NCI-H774 (cell line): ENCODE measurements at regions not wholly inside any gene's neighbourhood (a gene's known extent, or its start where the extent isn't known, plus 50 kb on each side); places are given as distances from the start of the nearest gene placed in this dataset.

Source experiments
- DNase-seq: peaks from one replicate; lab custom pipeline; 2025; lab: John Stamatoyannopoulos, UW

GRCh38 chr14:53464376-53464775 lies 311.3 kb upstream of the DDHD1 start:
- no peak for DNase-seq

DNA sequence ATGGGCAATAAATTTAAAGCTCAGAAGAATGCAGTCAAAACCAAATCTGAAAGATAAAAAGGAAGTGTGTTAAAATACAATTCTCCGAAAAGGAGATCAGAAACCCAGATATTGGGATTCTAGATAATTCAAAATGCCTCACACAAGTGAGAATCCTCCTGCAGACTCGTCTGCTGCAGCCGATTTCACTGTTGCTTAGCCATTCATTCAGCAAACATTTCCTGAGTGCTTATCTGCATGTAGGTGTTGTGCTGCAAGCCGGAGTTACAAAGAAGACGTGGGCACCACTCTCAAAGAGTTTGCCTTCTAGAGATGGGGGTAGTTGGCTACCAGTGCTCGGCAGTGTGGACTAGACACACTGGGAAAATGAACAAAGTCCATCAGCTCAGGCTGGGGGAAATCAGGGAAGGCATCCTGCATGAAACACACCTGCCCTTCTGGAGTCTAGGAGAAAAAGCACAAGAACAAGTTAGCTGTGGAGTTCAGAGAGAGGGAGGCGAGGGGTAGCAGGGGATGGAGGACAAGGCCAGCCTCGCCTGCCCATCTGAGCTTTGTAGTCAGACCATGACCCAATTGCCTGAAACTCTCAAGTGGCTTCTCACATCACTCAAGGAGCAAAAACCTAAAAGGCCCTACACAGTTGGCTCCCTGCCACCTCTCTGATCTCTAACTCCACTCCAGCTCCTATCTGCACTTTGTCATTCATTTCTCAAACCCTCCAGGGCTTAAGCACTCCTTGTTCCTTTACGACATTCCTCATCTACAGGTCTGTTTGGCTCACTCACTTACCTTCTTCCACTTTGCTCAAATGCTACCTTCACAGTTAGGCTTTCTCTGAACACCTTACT lies 310.0 kb upstream of the DDHD1 start:
- no peak for DNase-seq

GRCh38 chr14:53461858-53462257 lies 308.7 kb upstream of the DDHD1 start:
- DNase-seq, result no peak

DNA sequence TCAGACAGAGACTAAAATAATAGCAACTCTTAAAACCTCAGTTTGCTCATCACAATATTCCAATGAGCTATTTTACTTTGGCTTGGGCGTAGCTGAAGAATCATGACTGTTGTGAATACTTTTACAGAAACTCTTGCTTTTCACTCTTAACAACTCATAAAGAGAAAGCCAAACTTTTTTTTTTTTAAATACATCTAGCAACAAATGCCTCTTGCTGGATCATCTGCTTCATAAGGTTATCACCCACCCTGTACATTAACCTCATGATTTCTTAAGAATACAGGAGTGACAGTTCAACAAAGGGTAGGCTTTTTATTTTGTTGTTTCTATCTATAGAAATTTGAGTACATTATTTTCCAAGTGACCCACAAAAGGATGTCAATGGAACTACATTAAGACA lies 307.4 kb upstream of the DDHD1 start:
- no peak for DNase-seq

DNA sequence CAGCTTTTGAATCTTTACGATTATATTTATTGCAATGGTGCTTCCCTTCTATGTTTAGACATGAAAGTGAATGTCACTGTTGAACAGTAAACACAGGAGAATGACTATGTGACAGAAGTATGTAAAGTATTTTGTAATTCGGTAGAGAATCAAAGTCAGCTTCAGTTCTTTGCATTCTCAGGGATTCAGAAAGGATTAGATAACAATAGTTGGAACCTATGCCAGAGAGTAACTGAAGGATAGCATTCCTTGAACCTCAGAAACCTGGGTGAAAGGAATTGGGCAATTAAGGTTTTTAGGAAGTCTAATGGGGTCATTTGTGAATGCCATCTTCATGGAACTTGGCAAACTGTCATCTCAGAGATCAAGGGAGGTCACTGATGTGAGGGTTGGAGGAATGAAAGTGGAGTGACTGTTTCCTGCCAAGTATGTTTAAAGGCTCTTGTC lies 305.3 kb upstream of the DDHD1 start:
- no peak for DNase-seq

- DNase-seq, result no peak
Measured at GRCh38 chr14:53456931-53457330, 303.8 kb upstream of the DDHD1 start.

GRCh38 chr14:53452005-53452673 lies 299.0 kb upstream of the DDHD1 start:
- DNase-seq, result no peak

DNA sequence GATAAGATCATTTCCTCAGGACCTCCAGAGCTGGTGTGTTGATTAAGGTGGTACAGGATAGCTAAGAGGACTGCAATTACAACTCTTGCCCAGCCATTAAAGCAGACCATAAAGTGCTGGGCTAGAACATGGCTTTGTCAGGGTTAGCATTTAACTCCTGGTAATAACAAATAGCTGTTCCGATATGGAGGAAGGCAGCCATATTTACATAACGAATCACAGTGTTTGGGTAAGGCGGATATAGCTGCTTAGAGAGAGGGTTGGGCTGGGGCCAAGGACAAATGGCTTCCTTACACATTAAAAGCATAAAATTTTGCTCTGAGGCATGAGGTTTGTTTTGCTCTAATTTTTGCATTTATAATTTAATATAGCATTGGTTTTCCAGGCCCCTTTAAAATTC lies 297.7 kb upstream of the DDHD1 start:
- no peak for DNase-seq

GRCh38 chr14:53448682-53449081 lies 295.6 kb upstream of the DDHD1 start:
- no peak for DNase-seq

DNA sequence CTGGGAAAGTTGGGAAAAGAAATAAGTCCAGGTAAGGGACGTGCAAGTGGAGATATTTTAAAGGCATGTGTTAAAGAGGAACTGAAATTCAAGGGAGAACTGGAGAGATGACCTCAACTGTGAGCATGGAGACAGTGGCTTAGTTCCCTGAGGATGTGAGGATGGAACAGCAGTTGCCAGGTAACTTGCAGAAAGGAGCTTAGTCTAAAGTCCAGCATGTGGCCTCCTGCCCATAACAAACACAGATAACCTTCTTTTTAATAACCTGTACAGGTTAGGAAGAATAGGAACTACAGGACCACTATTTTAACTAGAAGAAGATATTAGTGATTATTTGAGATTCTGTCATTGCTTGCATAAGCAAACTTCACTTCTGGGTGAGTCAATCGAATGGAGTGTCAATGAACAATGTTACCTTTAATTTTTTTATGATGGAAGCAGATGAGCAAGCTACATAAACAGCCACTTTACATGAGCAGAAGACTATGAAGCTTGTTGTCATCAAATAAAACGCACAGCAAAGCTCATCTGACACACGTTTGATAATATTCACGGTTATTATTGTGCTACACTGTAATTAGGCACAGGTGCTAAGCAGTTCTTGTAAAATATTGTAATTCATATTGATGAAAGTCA lies 291.7 kb upstream of the DDHD1 start:
- no peak for DNase-seq

DNA sequence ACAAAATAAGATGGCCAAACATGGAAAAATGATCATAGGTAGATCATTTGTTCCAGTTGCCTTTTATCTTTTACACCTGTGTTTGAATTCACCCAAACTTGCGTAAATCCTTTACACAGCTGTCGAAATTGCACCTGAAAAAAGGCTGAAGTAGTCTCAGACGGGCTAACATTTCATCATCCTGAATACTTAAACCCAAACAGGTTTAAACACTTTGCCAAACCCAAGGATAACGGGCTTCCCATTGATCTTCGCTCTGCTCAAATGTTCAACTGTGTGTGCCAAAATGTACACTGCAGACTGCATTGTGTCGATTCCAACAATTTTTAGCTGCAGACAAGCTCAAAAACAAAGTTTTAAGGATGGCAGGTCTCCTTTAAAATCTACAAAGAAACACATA lies 288.7 kb upstream of the DDHD1 start:
- DNase-seq, result no peak

GRCh38 chr14:53437858-53438257 lies 284.7 kb upstream of the DDHD1 start:
- DNase-seq, result no peak

- DNase-seq, result no peak
Measured at GRCh38 chr14:53432378-53432802, 279.3 kb upstream of the DDHD1 start.

DNA sequence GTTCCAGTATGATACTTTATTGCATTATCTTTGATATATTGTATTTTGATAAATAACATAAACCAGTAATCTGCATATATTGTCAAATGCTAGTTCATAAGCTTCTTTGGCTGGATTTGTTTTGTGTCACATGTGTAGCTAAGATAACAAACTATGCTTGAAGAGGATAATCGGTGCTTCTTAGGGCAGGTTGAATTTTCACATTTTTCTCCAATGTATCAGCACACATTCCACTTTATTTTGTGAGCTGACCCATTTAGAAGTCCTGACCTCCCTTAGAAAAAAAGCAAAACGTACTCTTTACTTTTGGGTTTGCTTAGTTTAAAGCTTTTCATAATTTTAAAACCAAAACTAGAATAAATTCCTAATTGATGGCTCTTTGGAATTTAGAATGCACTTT lies 277.7 kb upstream of the DDHD1 start:
- DNase-seq, result no peak

DNA sequence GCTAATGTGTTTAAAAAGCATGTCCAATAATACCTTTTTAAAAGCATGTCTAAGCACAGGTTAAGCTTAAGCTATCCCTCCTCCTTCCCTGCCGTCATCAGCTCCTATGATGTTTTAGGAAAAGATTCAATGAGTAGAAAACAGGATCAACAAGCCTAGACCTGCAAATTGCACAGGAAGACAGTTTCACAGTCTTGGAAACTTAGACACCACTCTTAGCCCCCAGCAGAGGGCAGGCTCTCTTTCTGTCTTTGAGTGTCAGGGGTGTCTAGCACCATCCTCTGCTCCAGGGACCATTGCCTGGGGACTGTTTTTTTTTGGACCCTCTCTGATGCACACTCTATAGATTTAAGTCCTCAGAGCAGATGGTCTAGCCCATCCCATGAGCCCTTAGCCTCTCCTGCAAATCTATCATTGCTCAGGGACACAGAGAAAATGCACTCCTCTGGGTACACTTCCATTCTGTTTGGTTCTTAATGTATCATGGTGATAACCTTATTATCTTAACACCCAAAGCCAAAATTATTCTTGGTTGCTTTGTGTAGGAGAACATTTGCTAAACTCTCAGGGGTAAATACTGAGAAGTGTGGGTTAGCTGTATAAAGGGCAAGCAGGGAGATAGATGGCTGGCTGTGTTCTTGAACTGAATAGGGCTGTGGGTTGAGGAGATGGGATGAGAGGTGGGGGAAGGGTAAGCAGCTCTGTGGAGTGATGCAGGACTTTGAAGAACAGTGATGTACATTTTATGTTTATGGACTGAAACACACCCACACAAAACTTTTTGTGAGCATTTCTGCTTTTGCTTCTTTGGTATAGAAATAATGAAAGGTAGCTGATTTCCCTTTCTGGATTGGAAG lies 259.9 kb upstream of the DDHD1 start:
- DNase-seq, result no peak

DNA sequence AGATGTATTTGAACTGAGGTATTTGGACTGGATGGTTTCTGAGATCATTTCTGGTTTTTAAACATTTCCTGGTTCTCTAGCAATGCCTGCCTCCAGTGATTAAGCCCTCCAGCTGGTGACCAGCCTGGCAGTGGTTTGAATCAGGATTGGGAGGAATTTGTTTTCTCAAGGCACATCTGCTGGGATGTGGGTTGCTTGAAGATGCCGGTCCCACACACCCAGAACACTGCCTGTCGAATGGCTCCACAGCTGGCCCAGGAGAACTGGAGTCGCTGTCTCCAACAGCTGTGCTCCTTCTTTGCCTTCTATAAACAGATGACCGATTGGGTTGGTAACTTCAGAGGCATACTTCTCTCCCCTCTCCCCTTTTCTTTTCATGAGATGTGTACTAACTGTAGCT lies 258.0 kb upstream of the DDHD1 start:
- DNase-seq, result no peak

DNA sequence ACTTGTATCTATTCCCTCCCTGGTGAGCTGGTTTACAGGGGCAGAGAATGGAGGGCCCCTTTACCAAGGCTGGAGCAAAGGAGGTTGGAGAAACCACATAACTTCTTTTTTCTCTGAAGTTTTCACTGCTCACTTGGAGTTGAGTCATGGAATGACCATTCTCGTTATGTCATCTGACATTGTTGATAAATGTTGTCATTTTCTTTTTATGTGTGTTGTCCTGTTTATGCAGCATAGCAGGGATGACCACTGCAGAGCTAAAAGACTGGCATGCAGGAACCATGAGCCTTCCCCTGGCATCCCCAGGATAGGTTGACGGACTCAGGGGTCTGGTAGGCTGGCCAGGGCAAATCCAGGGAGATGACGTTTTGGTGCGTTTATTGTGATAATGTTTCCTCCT lies 256.8 kb upstream of the DDHD1 start:
- no peak for DNase-seq

DNA sequence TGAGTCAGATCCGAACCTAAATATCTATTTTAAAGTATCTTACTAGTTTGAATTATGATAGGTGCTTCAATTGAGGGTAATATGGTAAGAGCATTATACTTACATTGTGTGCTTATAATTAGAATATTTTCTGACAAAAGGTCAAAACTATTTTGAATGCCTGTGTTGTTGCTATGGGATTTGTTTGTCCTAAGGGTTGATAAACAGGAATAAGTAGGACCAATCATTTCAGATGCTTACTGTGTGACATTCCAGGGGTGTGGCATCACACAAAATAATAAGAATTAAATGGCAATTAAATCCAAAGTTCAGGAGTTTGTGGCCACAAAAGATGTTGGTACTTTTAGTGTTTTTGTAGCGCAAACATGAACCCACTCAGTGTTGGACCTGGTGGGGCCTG lies 256.2 kb upstream of the DDHD1 start:
- DNase-seq, result no peak

GRCh38 chr14:53408175-53408879 lies 255.2 kb upstream of the DDHD1 start:
- DNase-seq, result no peak

- DNase-seq, result no peak
Measured at GRCh38 chr14:53406519-53406918, 253.4 kb upstream of the DDHD1 start.

DNA sequence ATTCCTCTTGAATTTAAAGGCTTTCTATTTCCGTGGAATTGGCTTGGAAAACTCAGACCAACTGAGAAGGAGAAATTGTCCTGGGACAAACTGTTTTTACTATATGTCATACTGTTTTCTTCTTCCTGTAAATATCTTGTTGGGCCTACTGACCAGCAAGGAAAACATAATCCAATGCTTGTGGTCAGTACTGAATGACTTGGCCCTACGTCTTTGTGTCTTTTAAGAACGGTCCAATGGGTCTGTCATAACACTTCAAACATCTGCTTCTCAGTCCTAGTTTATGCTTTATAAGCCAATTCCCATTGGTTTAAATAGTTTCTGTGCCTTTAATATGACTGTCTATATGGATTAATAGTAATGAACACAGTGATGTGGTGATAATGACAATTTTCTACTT lies 248.5 kb upstream of the DDHD1 start:
- DNase-seq, result no peak

GRCh38 chr14:53399057-53399456 lies 245.9 kb upstream of the DDHD1 start:
- no peak for DNase-seq
